ENCODE measurements at regions not wholly inside any gene's neighbourhood (a gene's known extent, or its start where the extent isn't known, plus 50 kb on each side); places are given as distances from the start of the nearest gene placed in this dataset.
A peak's percentile ranks its signal among the peaks of the same experiment; 100 is the strongest.

- Histone ChIP-seq H3K4me1 (replicated peaks; ENCODE audit: insufficient read depth) (no peaks in the 10 kb centered on the region), H3K4me2 (no peak overlapping the region), H3K27me3 (ENCODE audit: insufficient read depth, low read depth) (no peaks in the 10 kb centered on the region), H2AFZ (no peak overlapping the region), H3K79me2 (ENCODE audit: low read depth) (no peaks in the 10 kb centered on the region), H3K27ac (no peak overlapping the region), H3K9me2 (ENCODE audit: insufficient read depth) (no peaks in the 10 kb centered on the region), H3F3A (ENCODE audit: insufficient read depth, low read depth) (no peaks in the 10 kb centered on the region), H3K4me3 (no peak overlapping the region), H4K20me1 (ENCODE audit: insufficient read depth) (no peaks in the 10 kb centered on the region), H3K9me3 (ENCODE audit: insufficient read depth, low read depth) (no peaks in the 10 kb centered on the region), H3K36me3 (ENCODE audit: low read depth) (no peaks in the 10 kb centered on the region)
- ChIA-PET CTCF (no interaction called here), POLR2A (ENCODE audit: unreplicated experiment) (no interaction called here)
- BruUV-seq (replicated peaks), result no TSS peak
- intact Hi-C loops (cut with micrococcal nuclease; ENCODE audit: unreplicated experiment), result no loop called here
- no peak for DNase-seq
- TF ChIP-seq EZH2 (IDR thresholded peaks at IDR 0.05; ENCODE audit: low read depth), result no peak
Measured at GRCh38 chr3:178340506-178340905, 195.7 kb upstream of the KCNMB2 start.

- ChIA-PET CTCF (no interaction called here), POLR2A (ENCODE audit: unreplicated experiment) (no interaction called here)
- Histone ChIP-seq H3K36me3 (ENCODE audit: low read depth) (no peaks in the 10 kb centered on the region), H3K9me2 (ENCODE audit: insufficient read depth) (no peaks in the 10 kb centered on the region), H3K4me2 (no peak overlapping the region), H3F3A (ENCODE audit: insufficient read depth, low read depth) (no peaks in the 10 kb centered on the region), H3K4me3 (no peak overlapping the region), H3K79me2 (ENCODE audit: low read depth) (no peaks in the 10 kb centered on the region), H3K9me3 (ENCODE audit: insufficient read depth, low read depth) (no peaks in the 10 kb centered on the region), H3K27ac (no peak overlapping the region), H3K27me3 (ENCODE audit: insufficient read depth, low read depth) (no peaks in the 10 kb centered on the region), H4K20me1 (ENCODE audit: insufficient read depth) (no peaks in the 10 kb centered on the region), H2AFZ (no peak overlapping the region), H3K4me1 (replicated peaks; ENCODE audit: insufficient read depth) (no peaks in the 10 kb centered on the region)
- BruUV-seq (replicated peaks), result no TSS peak
- DNase-seq, result no peak
- intact Hi-C loops (cut with micrococcal nuclease; ENCODE audit: unreplicated experiment), result no loop called here
- no peak for TF ChIP-seq EZH2 (IDR thresholded peaks at IDR 0.05; ENCODE audit: low read depth)
- no peak for TF ChIP-seq CTCF (conservative IDR thresholded peaks at IDR 0.05)
Measured at GRCh38 chr3:178341636-178342035, 194.6 kb upstream of the KCNMB2 start.

- BruUV-seq (replicated peaks), result no TSS peak
- ChIA-PET CTCF (no interaction called here), POLR2A (ENCODE audit: unreplicated experiment) (no interaction called here)
- H3K4me1 ChIP-seq (replicated peaks; ENCODE audit: insufficient read depth), result no peaks in the 10 kb centered on the region
- no peak overlapping the region for H3K4me2 ChIP-seq
- H3K27me3 ChIP-seq (ENCODE audit: insufficient read depth, low read depth), result no peaks in the 10 kb centered on the region
- H3K27ac ChIP-seq, result no peak overlapping the region
- H3F3A ChIP-seq (ENCODE audit: insufficient read depth, low read depth), result no peaks in the 10 kb centered on the region
- no peaks in the 10 kb centered on the region for H3K9me2 ChIP-seq (ENCODE audit: insufficient read depth)
- no peaks in the 10 kb centered on the region for H3K36me3 ChIP-seq (ENCODE audit: low read depth)
- no peak overlapping the region for H3K4me3 ChIP-seq
- H4K20me1 ChIP-seq (ENCODE audit: insufficient read depth), result no peaks in the 10 kb centered on the region
- DNase-seq, result peak in 1 of 2 experiments; percentile 44
- no peaks in the 10 kb centered on the region for H3K79me2 ChIP-seq (ENCODE audit: low read depth)
- no peak overlapping the region for H2AFZ ChIP-seq
- no peaks in the 10 kb centered on the region for H3K9me3 ChIP-seq (ENCODE audit: insufficient read depth, low read depth)
- intact Hi-C loops (cut with micrococcal nuclease; ENCODE audit: unreplicated experiment), result no loop called here
- TF ChIP-seq CTCF (conservative IDR thresholded peaks at IDR 0.05) (no peak), EZH2 (IDR thresholded peaks at IDR 0.05; ENCODE audit: low read depth) (no peak)
Measured at GRCh38 chr3:178342111-178342510, 194.1 kb upstream of the KCNMB2 start.

GRCh38 chr3:178343433-178344038 lies 192.7 kb upstream of the KCNMB2 start:
- H3K79me2 ChIP-seq (ENCODE audit: low read depth), result no peaks in the 10 kb centered on the region
- intact Hi-C loops (cut with micrococcal nuclease; ENCODE audit: unreplicated experiment), result no loop called here
- H3K4me2 ChIP-seq, result no peak overlapping the region
- no TSS peak for BruUV-seq (replicated peaks)
- TF ChIP-seq EZH2 (IDR thresholded peaks at IDR 0.05; ENCODE audit: low read depth) (no peak), CTCF (conservative IDR thresholded peaks at IDR 0.05) (no peak)
- ChIA-PET CTCF (no interaction called here), POLR2A (ENCODE audit: unreplicated experiment) (no interaction called here)
- H3K9me3 ChIP-seq (ENCODE audit: insufficient read depth, low read depth), result no peaks in the 10 kb centered on the region
- H3K4me3 ChIP-seq, result no peak overlapping the region
- H3K27ac ChIP-seq, result no peak overlapping the region
- no peaks in the 10 kb centered on the region for H3K9me2 ChIP-seq (ENCODE audit: insufficient read depth)
- DNase-seq, result peak in 1 of 2 experiments; percentile 59
- no peaks in the 10 kb centered on the region for H3K4me1 ChIP-seq (replicated peaks; ENCODE audit: insufficient read depth)
- H2AFZ ChIP-seq, result no peak overlapping the region; the same call in 1 of the 2 replicates
- H4K20me1 ChIP-seq (ENCODE audit: insufficient read depth), result no peaks in the 10 kb centered on the region
- H3K36me3 ChIP-seq (ENCODE audit: low read depth), result no peaks in the 10 kb centered on the region
- H3F3A ChIP-seq (ENCODE audit: insufficient read depth, low read depth), result no peaks in the 10 kb centered on the region
- no peaks in the 10 kb centered on the region for H3K27me3 ChIP-seq (ENCODE audit: insufficient read depth, low read depth)

Measured in PC-9 (cell line).